ENCODE measurements at regions not wholly inside any gene's neighbourhood (a gene's known extent, or its start where the extent isn't known, plus 50 kb on each side); places are given as distances from the start of the nearest gene placed in this dataset.

DNA sequence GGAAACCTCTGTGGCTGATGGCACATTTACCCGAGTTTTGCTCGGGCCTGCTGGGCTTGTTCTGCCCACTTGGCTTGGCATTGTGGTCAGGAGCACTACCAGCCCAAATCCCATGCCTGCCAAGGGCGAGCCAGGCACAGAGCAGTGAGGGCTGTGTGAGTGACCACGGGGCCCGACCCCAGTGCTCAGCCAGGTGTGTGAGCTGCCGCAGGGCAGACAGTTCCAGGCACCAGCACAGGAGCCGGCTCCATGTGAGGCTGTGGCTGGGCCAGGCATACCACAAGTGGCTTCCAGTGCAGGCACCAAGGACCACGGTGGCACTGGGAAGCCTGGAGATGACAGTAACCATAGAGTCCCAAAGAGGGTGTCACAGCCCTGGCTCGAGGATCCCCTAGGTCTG, 1225.5 kb upstream of the GJE1 start:
- no peak overlapping the region for H3K27ac ChIP-seq (ENCODE audit: low read depth, low read length)
- no peak overlapping the region for H3K4me3 ChIP-seq (ENCODE audit: low read depth in 1 of 5, low read length in 5 of 5)
- H3K36me3 ChIP-seq (ENCODE audit: control insufficient read depth in 5 of 5, insufficient read depth in 5 of 5, low read length in 5 of 5): no peaks in the 10 kb centered on the region
- H3K4me1 ChIP-seq (ENCODE audit: control insufficient read depth in 5 of 5, insufficient read depth in 5 of 5, low read length in 5 of 5): no peaks in the 10 kb centered on the region
- H3K9ac ChIP-seq (ENCODE audit: low read length in 5 of 5): no peak overlapping the region
- no peaks in the 10 kb centered on the region for H3K27me3 ChIP-seq (ENCODE audit: control insufficient read depth in 5 of 5, insufficient read depth in 4 of 5, low read length in 5 of 5)
- no peaks in the 10 kb centered on the region for H3K9me3 ChIP-seq (ENCODE audit: control insufficient read depth in 5 of 5, low read length in 5 of 5)

DNA sequence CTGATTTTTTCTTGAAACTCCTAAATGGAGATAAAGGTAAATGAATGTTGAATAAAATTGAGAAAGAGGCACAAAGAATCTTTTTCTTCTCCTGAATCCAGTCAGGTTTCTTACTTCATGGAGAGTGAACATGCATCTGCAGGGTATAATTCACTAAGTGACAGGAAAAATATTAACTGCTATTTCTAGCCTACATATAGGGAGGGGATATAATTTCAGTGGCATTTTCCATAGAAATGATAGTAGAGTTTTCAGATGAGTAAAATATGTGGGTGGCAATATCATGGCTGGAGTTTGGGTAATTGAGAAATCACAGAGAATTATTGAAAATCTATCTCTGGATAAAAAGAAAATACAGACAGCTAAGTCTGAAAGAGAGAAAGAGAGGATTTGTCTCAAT, 1227.0 kb upstream of the GJE1 start:
- Histone ChIP-seq H3K27ac (ENCODE audit: low read depth, low read length) (no peak overlapping the region), H3K4me3 (ENCODE audit: low read depth in 1 of 5, low read length in 5 of 5) (no peak overlapping the region), H3K4me1 (ENCODE audit: control insufficient read depth in 5 of 5, insufficient read depth in 5 of 5, low read length in 5 of 5) (no peaks in the 10 kb centered on the region), H3K9me3 (ENCODE audit: control insufficient read depth in 5 of 5, low read length in 5 of 5) (peaks cover 0 to 8% (median 4%) of the 10 kb centered on the region in 5 donors), H3K36me3 (ENCODE audit: control insufficient read depth in 5 of 5, insufficient read depth in 5 of 5, low read length in 5 of 5) (no peaks in the 10 kb centered on the region), H3K27me3 (ENCODE audit: control insufficient read depth in 5 of 5, insufficient read depth in 4 of 5, low read length in 5 of 5) (no peaks in the 10 kb centered on the region), H3K9ac (ENCODE audit: low read length in 5 of 5) (no peak overlapping the region)

DNA sequence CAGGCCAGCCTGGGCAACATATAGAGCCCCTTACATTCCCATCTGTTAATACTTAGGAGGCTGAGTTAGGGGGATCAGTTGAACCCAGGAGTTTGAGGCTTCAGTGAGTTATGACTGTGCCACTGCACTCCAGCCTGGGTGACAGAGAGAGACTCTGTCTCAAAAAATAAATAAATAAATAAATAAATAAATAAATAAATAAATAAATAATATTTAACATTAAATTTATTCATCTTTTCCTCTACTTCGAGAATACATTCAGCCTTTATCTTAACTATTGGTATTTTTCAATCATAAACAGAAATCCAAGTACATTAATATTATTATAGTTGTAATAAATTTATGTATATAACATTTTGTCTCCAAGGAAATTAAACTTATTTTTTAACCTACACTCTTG, 1227.7 kb upstream of the GJE1 start:
- Histone ChIP-seq H3K9me3 (ENCODE audit: control insufficient read depth in 5 of 5, low read length in 5 of 5) (peaks cover 0 to 10% (median 4%) of the 10 kb centered on the region in 5 donors), H3K27me3 (ENCODE audit: control insufficient read depth in 5 of 5, insufficient read depth in 4 of 5, low read length in 5 of 5) (no peaks in the 10 kb centered on the region), H3K27ac (ENCODE audit: low read depth, low read length) (no peak overlapping the region)

DNA sequence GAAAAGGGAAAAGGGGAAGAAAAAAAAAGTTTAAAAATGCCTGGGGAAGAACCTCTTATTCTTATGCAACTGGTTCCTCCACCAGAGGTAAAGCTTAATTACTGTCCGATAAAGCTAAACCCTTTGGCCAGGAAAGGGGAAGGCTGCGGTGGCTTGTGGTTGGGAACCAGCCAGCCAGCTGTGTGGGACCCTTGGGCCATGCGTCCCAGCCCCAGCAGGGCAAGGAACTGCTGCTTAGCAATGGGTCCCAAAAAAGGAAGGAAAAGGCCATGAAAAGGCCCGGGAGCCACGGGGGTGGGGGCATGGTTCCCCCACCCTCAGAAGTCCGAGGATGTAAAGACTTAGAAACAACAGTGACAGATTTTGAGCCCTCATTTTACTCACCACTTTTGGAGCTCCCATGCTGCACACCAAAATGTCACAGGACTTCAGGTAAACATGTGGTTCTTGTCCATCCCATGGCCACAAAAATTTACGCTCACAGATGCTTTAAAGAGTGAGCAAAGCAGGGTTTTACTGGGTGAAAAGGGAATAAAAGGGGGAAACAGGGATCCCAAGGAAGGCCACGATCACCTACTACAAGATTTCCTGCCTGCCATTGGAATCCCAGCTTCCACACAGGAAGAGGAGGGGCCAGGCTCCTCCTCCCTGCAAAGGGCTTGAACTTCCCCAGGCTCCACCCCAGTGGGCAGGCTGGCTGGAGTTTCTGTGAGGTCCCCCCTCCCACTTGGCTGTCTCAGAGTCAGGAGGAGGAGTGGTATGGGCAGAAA, 1234.7 kb upstream of the GJE1 start:
- H3K27me3 ChIP-seq (ENCODE audit: control insufficient read depth in 5 of 5, insufficient read depth in 4 of 5, low read length in 5 of 5): no peaks in the 10 kb centered on the region
- H3K9ac ChIP-seq (ENCODE audit: low read length in 5 of 5): no peak overlapping the region
- H3K4me3 ChIP-seq (ENCODE audit: low read depth in 1 of 5, low read length in 5 of 5): peak overlapping the region in 3 of 5 donors; percentile 11 to 52 (median 28)
- H3K4me1 ChIP-seq (ENCODE audit: control insufficient read depth in 5 of 5, insufficient read depth in 5 of 5, low read length in 5 of 5): no peaks in the 10 kb centered on the region
- peaks cover 0 to 12% (median 4%) of the 10 kb centered on the region in 5 donors for H3K9me3 ChIP-seq (ENCODE audit: control insufficient read depth in 5 of 5, low read length in 5 of 5)
- no peak overlapping the region for H3K27ac ChIP-seq (ENCODE audit: low read depth, low read length)
- H3K36me3 ChIP-seq (ENCODE audit: control insufficient read depth in 5 of 5, insufficient read depth in 5 of 5, low read length in 5 of 5): no peaks in the 10 kb centered on the region

More for the DNA sequence above, 1227.7 kb upstream of the GJE1 start:
- H3K36me3 ChIP-seq (ENCODE audit: control insufficient read depth in 5 of 5, insufficient read depth in 5 of 5, low read length in 5 of 5): no peaks in the 10 kb centered on the region
- no peak overlapping the region for H3K4me3 ChIP-seq (ENCODE audit: low read depth in 1 of 5, low read length in 5 of 5)
- no peak overlapping the region for H3K9ac ChIP-seq (ENCODE audit: low read length in 5 of 5)
- H3K4me1 ChIP-seq (ENCODE audit: control insufficient read depth in 5 of 5, insufficient read depth in 5 of 5, low read length in 5 of 5): no peaks in the 10 kb centered on the region

DNA sequence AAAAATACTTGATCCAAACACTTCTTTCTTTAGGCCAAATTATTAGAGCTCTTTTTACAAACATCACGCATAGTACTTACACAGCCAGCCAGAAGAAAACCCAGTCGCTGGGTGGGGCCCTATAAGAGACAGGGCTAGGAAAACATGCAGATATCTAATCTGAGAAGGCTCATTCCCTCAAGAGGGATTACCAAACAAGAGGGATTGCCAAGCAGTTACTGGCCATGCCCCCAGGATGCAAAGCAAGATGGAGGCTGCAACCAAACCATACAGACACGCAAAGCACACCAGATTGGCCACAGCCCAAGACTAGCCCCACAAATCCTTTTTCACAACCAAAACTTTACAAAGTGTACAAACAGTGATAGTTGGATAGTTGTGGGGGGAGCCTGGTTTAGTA, 1235.4 kb upstream of the GJE1 start:
- H3K4me3 ChIP-seq (ENCODE audit: low read depth in 1 of 5, low read length in 5 of 5): peak overlapping the region in 1 of 5 donors; percentile 25
- no peaks in the 10 kb centered on the region for H3K4me1 ChIP-seq (ENCODE audit: control insufficient read depth in 5 of 5, insufficient read depth in 5 of 5, low read length in 5 of 5)
- no peaks in the 10 kb centered on the region for H3K36me3 ChIP-seq (ENCODE audit: control insufficient read depth in 5 of 5, insufficient read depth in 5 of 5, low read length in 5 of 5)
- H3K27me3 ChIP-seq (ENCODE audit: control insufficient read depth in 5 of 5, insufficient read depth in 4 of 5, low read length in 5 of 5): no peaks in the 10 kb centered on the region
- H3K9me3 ChIP-seq (ENCODE audit: control insufficient read depth in 5 of 5, low read length in 5 of 5): peaks cover 0 to 12% (median 4%) of the 10 kb centered on the region in 5 donors
- H3K9ac ChIP-seq (ENCODE audit: low read length in 5 of 5): no peak overlapping the region
- H3K27ac ChIP-seq (ENCODE audit: low read depth, low read length): no peak overlapping the region

DNA sequence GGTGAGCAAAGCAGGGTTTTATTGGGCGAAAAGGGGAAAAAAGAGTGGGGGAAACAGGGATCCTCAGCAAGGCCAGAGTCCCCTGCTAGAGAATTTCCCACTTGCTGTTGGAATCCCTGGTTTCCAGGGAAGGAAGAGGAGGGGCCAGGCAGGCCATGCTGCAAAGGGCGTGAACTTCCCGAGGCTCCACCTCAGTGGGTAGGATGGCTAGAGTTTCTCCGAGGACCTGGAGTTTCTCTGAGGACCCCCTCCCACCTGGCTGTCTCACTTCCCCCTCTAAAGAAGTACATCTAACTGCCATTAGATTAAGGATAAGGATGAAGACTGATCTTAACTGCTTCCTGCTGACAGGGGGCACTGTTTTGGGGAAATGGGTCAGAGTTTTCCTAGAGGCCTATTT, 1239.3 kb upstream of the GJE1 start:
- Histone ChIP-seq H3K36me3 (ENCODE audit: control insufficient read depth in 5 of 5, insufficient read depth in 5 of 5, low read length in 5 of 5) (no peaks in the 10 kb centered on the region), H3K9ac (ENCODE audit: low read length in 5 of 5) (no peak overlapping the region), H3K4me3 (ENCODE audit: low read depth in 1 of 5, low read length in 5 of 5) (no peak overlapping the region), H3K27me3 (ENCODE audit: control insufficient read depth in 5 of 5, insufficient read depth in 4 of 5, low read length in 5 of 5) (no peaks in the 10 kb centered on the region), H3K9me3 (ENCODE audit: control insufficient read depth in 5 of 5, low read length in 5 of 5) (peaks cover 0 to 3% (median 0%) of the 10 kb centered on the region in 5 donors), H3K27ac (ENCODE audit: low read depth, low read length) (no peak overlapping the region), H3K4me1 (ENCODE audit: control insufficient read depth in 5 of 5, insufficient read depth in 5 of 5, low read length in 5 of 5) (no peaks in the 10 kb centered on the region)

DNA sequence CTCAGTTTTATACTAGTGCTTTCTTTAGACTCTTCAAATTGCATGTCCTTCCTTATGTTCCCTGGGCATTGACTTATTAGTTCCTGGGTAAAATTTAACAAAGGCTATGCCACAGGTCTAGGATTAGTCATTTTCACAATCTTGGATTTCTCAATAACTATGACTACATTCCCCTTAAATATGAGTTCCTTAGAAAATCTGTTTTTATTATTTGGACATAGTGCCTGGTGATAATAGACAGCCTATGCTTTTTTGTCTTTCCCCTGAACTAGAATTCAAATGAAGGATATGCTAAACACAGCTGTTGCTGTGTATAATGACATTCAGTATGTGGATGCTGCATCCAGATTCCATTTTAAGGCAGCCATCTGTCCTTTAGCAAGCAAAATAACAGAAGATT, 1252.8 kb upstream of the GJE1 start:
- Histone ChIP-seq H3K36me3 (ENCODE audit: control insufficient read depth in 5 of 5, insufficient read depth in 5 of 5, low read length in 5 of 5) (no peaks in the 10 kb centered on the region), H3K9me3 (ENCODE audit: control insufficient read depth in 5 of 5, low read length in 5 of 5) (peaks cover 0 to 4% (median 0%) of the 10 kb centered on the region in 5 donors), H3K27ac (ENCODE audit: low read depth, low read length) (no peak overlapping the region), H3K9ac (ENCODE audit: low read length in 5 of 5) (no peak overlapping the region), H3K27me3 (ENCODE audit: control insufficient read depth in 5 of 5, insufficient read depth in 4 of 5, low read length in 5 of 5) (no peaks in the 10 kb centered on the region), H3K4me3 (ENCODE audit: low read depth in 1 of 5, low read length in 5 of 5) (no peak overlapping the region), H3K4me1 (ENCODE audit: control insufficient read depth in 5 of 5, insufficient read depth in 5 of 5, low read length in 5 of 5) (no peaks in the 10 kb centered on the region)

DNA sequence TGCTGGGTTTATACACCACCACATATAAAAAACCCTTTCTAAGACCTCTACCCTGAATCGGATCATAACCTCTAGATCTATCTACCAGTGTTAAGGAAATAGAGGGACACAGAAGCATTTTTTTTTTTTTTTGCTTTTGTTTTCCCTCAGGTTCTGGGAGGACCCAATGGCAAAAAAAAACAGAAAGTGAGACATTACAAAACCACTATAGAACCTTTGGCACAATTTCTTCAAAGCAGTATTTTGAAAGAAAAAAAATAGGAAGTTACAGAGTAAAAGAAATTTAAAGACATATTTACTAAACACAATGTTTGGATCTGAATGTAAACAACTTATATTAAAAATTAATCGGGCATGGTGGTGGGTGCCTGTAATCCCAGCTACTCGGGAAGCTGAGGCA, 1258.7 kb upstream of the GJE1 start:
- no peaks in the 10 kb centered on the region for H3K27me3 ChIP-seq (ENCODE audit: control insufficient read depth in 5 of 5, insufficient read depth in 4 of 5, low read length in 5 of 5)
- no peak overlapping the region for H3K4me3 ChIP-seq (ENCODE audit: low read depth in 1 of 5, low read length in 5 of 5)
- H3K9me3 ChIP-seq (ENCODE audit: control insufficient read depth in 5 of 5, low read length in 5 of 5): peaks cover 0 to 4% (median 0%) of the 10 kb centered on the region in 5 donors
- H3K4me1 ChIP-seq (ENCODE audit: control insufficient read depth in 5 of 5, insufficient read depth in 5 of 5, low read length in 5 of 5): peaks cover 0 to 5% (median 4%) of the 10 kb centered on the region in 5 donors
- no peaks in the 10 kb centered on the region for H3K36me3 ChIP-seq (ENCODE audit: control insufficient read depth in 5 of 5, insufficient read depth in 5 of 5, low read length in 5 of 5)
- no peak overlapping the region for H3K27ac ChIP-seq (ENCODE audit: low read depth, low read length)
- H3K9ac ChIP-seq (ENCODE audit: low read length in 5 of 5): no peak overlapping the region

DNA sequence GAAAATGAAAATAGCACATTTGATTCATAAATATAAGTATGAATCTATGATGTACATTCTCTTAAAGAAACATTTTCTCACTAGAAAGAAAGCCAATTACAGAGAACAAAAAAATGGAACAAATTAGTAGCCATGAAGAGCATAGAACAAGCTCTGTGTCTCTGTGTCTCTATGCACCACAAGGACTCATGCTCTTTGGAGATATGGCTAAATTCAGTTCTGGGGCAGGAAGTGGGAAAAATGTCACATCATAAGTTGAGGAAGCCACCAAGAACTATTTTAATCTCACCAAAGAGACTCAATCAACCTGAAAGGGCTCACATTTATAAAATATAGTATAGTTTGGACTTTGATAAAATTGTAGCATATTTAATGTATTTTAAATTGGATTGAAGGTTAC, 1259.8 kb upstream of the GJE1 start:
- Histone ChIP-seq H3K27ac (ENCODE audit: low read depth, low read length) (no peak overlapping the region), H3K36me3 (ENCODE audit: control insufficient read depth in 5 of 5, insufficient read depth in 5 of 5, low read length in 5 of 5) (no peaks in the 10 kb centered on the region)

DNA sequence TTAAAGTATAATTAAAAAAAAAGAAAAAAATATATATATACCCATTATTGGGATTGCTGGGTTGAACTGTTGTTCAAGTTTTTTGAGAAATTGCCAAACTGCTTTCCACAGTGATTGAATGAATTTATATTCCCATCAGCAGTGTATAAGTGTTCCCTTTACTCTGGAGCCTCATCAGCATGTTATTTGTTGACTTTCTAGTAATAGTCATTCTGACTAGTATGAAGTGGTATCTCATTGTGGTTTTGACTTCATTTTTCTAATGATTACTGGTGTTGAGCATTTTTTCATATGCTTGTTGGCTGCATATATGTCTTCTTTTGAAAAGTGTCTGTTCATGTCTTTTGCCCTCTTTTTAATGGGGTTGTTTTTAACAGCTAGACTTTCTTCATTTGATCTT, 1260.8 kb upstream of the GJE1 start:
- Histone ChIP-seq H3K9me3 (ENCODE audit: control insufficient read depth in 5 of 5, low read length in 5 of 5) (peaks cover 0 to 4% (median 0%) of the 10 kb centered on the region in 5 donors), H3K9ac (ENCODE audit: low read length in 5 of 5) (no peak overlapping the region), H3K4me3 (ENCODE audit: low read depth in 1 of 5, low read length in 5 of 5) (no peak overlapping the region), H3K36me3 (ENCODE audit: control insufficient read depth in 5 of 5, insufficient read depth in 5 of 5, low read length in 5 of 5) (no peaks in the 10 kb centered on the region), H3K27ac (ENCODE audit: low read depth, low read length) (no peak overlapping the region), H3K27me3 (ENCODE audit: control insufficient read depth in 5 of 5, insufficient read depth in 4 of 5, low read length in 5 of 5) (no peaks in the 10 kb centered on the region), H3K4me1 (ENCODE audit: control insufficient read depth in 5 of 5, insufficient read depth in 5 of 5, low read length in 5 of 5) (peaks cover 0 to 5% (median 4%) of the 10 kb centered on the region in 5 donors)

More for the DNA sequence above, 1259.8 kb upstream of the GJE1 start:
- Histone ChIP-seq H3K4me3 (ENCODE audit: low read depth in 1 of 5, low read length in 5 of 5) (no peak overlapping the region), H3K4me1 (ENCODE audit: control insufficient read depth in 5 of 5, insufficient read depth in 5 of 5, low read length in 5 of 5) (peaks cover 0 to 5% (median 4%) of the 10 kb centered on the region in 5 donors), H3K9me3 (ENCODE audit: control insufficient read depth in 5 of 5, low read length in 5 of 5) (peaks cover 0 to 4% (median 0%) of the 10 kb centered on the region in 5 donors), H3K9ac (ENCODE audit: low read length in 5 of 5) (no peak overlapping the region), H3K27me3 (ENCODE audit: control insufficient read depth in 5 of 5, insufficient read depth in 4 of 5, low read length in 5 of 5) (no peaks in the 10 kb centered on the region)
